ENCODE measurements at regions not wholly inside any gene's neighbourhood (a gene's known extent, or its start where the extent isn't known, plus 50 kb on each side); places are given as distances from the start of the nearest gene placed in this dataset.

GRCh38 chr10:2674451-2674850, 392.9 kb upstream of the PFKP start:
- no peak overlapping the region for H3K9ac ChIP-seq (ENCODE audit: low read depth, low read length)
- H3K23ac ChIP-seq (ENCODE audit: low read depth, low read length): no peak overlapping the region
- ATAC-seq (ENCODE audit: low read depth) (no peak), DNase-seq (no peak)
- in situ Hi-C loops (cut with MboI; ENCODE audit: low sequenced_read_pairs) (no loop called here), dilution Hi-C loops (cut with HindIII; ENCODE audit: low sequenced_read_pairs, unreplicated experiment) (no loop called here), intact Hi-C loops (cut with micrococcal nuclease) (no loop called here)
- no peaks in the 10 kb centered on the region for H3K27me3 ChIP-seq (ENCODE audit: control insufficient read depth, insufficient read depth, low read length)
- H3K27ac ChIP-seq (ENCODE audit: insufficient read depth, low read length): no peak overlapping the region
- H3K36me3 ChIP-seq (ENCODE audit: control insufficient read depth, insufficient read depth, low read length): no peaks in the 10 kb centered on the region
- H3K79me1 ChIP-seq (ENCODE audit: low read depth in 1 of 2, low read length in 2 of 2): no peaks in the 10 kb centered on the region
- H3K9me1 ChIP-seq (ENCODE audit: insufficient read depth, low read length): no peaks in the 10 kb centered on the region
- BruUV-seq (replicated peaks): no TSS peak
- no peaks in the 10 kb centered on the region for H3K4me1 ChIP-seq (ENCODE audit: control insufficient read depth, insufficient read depth, low read length)
- H4K91ac ChIP-seq (ENCODE audit: insufficient read depth, low read depth, low read length): no peak overlapping the region
- no peak overlapping the region for H4K5ac ChIP-seq (ENCODE audit: low read depth, low read length)
- H3K56ac ChIP-seq (ENCODE audit: extremely low read depth, insufficient read depth, low read length): no peak overlapping the region
- no peak overlapping the region for H3K18ac ChIP-seq (ENCODE audit: low read depth, low read length)
- no peak overlapping the region for H3K4ac ChIP-seq (ENCODE audit: low read depth, low read length)
- no peaks in the 10 kb centered on the region for H4K20me1 ChIP-seq (ENCODE audit: insufficient read depth, low read length)
- H3K9me3 ChIP-seq (ENCODE audit: control insufficient read depth, insufficient read depth, low read length): peaks cover 32% of the 10 kb centered on the region
- H3K4me3 ChIP-seq (ENCODE audit: insufficient read depth, low read depth, low read length): no peak overlapping the region
- no peak overlapping the region for H2AK5ac ChIP-seq (ENCODE audit: low read depth, low read length)
- H2BK15ac ChIP-seq (ENCODE audit: low read depth, low read length): no peak overlapping the region
- H2AK9ac ChIP-seq (replicated peaks; ENCODE audit: low read depth, low read length, poor library complexity): no peak overlapping the region
- H2AFZ ChIP-seq (replicated peaks; ENCODE audit: low read length, poor library complexity): no peak overlapping the region
- TF ChIP-seq MAZ (IDR thresholded peaks at IDR 0.05; ENCODE audit: borderline replicate concordance, low read depth, low read length) (no peak), MAFK (IDR thresholded peaks at IDR 0.05; ENCODE audit: low read depth, low read length) (peak; percentile 54)
- no peak overlapping the region for H4K8ac ChIP-seq (ENCODE audit: low read depth in 2 of 2, low read length in 2 of 2)
- no peak overlapping the region for H3K14ac ChIP-seq (replicated peaks; ENCODE audit: low read depth, low read length)
- ChIA-PET CTCF (no interaction called here), POLR2A (ENCODE audit: unreplicated experiment) (no interaction called here)
- no peak overlapping the region for H2BK20ac ChIP-seq (ENCODE audit: low read depth, low read length)
- H2BK5ac ChIP-seq (ENCODE audit: low read depth, low read length, poor library complexity, severe bottlenecking): no peak overlapping the region
- H2BK120ac ChIP-seq (ENCODE audit: low read depth, low read length): no peak overlapping the region
- no peak overlapping the region for H3K4me2 ChIP-seq (ENCODE audit: low read depth, low read length)
